Right cardiac atrium (tissue), 5 donors: ENCODE measurements at regions not wholly inside any gene's neighbourhood (a gene's known extent, or its start where the extent isn't known, plus 50 kb on each side); places are given as distances from the start of the nearest gene placed in this dataset.
"Not testable (repeated sequence)": the region's sequence is repeated elsewhere in the genome, so short reads cannot be mapped to it uniquely, and the experiment has no call there.

Experiments used
- ATAC-seq, 2 donors: fragments of 200-7000 bp; cut with Tn5 transposase; one replicate each; pipeline versions ENCODE4 v1.8.0 to v1.9.1; 2020; ENCODE audit warnings: moderate library complexity in 2 of 2, mild to moderate bottlenecking in 1 of 2
- DNase-seq, 3 donors: peaks; one replicate each; pipeline ENCODE4 v3.0.0-alpha.2; 2020
- H3K27ac ChIP-seq: one replicate; pipeline ENCODE4 v1.5.1; 2013; ENCODE audit warnings: mild to moderate bottlenecking, low read length, control low read depth, moderate library complexity
- H3K27me3 ChIP-seq: one replicate; pipeline ENCODE4 v1.6.1; 2013; ENCODE audit not compliant: control insufficient read depth, insufficient read depth
- H3K4me1 ChIP-seq: one replicate; pipeline ENCODE4 v1.6.1; 2013; ENCODE audit warnings: low read length; ENCODE audit not compliant: control insufficient read depth, insufficient read depth
- H3K4me3 ChIP-seq: one replicate; pipeline ENCODE4 v1.5.1; 2013; ENCODE audit warnings: low read length, control low read depth
- H3K9me3 ChIP-seq: one replicate; pipeline ENCODE4 v1.6.1; 2013; ENCODE audit warnings: low read length; ENCODE audit not compliant: control insufficient read depth
- WGBS: extraction: QIAGEN DNeasy Blood & Tissue Kit; methylation state at CpG from one replicate; pipeline ENCODE4 v1.1.7; 2013; 5-methylcytosine and 5-hydroxymethylcytosine counted together
- intact Hi-C, 4 donors: fragments of 100-400 bp; cut with DNase I; formaldehyde crosslinking; loops; one replicate each; pipeline versions ENCODE4 v1.11.0 to v1.14.0; 2022 to 2023
- donor health status: healthy with polysubstance abuse.
- donor health status: DM: no; HTN: yes; CAD: no.
- donor health status: DM: no; HTN: no; CAD: no.
- donor health status: DM: no; HTN: yes; CAD: no; lungs with severe emphysema.
- donor health status: DM: yes; HTN: yes; CAD: no.

GRCh38 chr5:84480873-84481637 is 96.4 kb upstream of the EDIL3 start:
- Histone ChIP-seq H3K27me3 (no peaks in the 10 kb centered on the region), H3K4me3 (no peak overlapping the region), H3K27ac (no peak overlapping the region), H3K4me1 (no peaks in the 10 kb centered on the region), H3K9me3 (no peaks in the 10 kb centered on the region)
- DNase-seq (no peak), ATAC-seq (no peak)
- 51% methylated on average over 5 of the region's 5 CpGs for WGBS
- intact Hi-C loops: no loop called here

DNA sequence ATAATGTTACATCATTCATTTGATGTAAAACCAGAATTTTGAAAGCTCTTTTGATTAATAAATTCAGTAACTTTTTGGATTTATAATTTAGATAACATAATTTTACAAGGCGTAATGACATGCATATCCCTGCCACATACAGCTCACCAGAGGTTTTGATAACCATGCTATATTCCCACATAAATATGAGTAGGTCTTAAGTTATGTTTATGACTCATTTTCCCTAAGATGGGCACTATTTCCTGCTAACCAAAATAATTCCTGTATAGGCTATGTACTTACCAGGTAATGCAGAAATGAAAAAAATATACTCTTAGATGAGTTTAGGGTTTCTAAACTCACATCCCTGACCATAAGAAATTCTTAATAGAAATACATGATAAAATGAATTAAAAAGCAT is 93.9 kb upstream of the EDIL3 start:
- DNase-seq (no peak), ATAC-seq (no peak)
- no peak overlapping the region for H3K4me3 ChIP-seq
- no peak overlapping the region for H3K27ac ChIP-seq
- H3K9me3 ChIP-seq: no peaks in the 10 kb centered on the region
- no peaks in the 10 kb centered on the region for H3K27me3 ChIP-seq
- WGBS: 86% methylated on average over 1 of the region's 1 CpG
- H3K4me1 ChIP-seq: no peaks in the 10 kb centered on the region
- intact Hi-C loops: no loop called here

DNA sequence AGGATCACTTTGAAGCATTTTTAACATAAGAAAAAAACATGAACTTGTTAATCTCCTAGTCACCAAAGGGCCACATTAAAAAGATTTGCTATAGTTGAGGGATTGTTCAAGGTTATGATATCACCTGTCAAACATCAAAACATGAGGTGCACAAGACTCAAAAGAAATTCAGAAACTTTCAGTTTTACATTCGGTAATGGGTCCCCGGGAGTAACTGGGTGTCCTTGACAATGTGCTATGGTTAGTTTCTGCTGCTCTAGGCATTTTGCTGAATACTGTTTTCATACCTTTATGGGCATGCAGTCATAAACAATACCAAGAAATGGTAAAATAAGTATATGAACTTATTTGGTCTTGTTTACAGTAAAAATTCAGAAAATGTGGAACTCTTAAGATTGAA is 92.8 kb upstream of the EDIL3 start:
- H3K27me3 ChIP-seq: no peaks in the 10 kb centered on the region
- H3K4me1 ChIP-seq: no peaks in the 10 kb centered on the region
- 85% methylated on average over 2 of the region's 2 CpGs for WGBS
- no peak for DNase-seq
- no peak for ATAC-seq
- intact Hi-C loops: no loop called here
- H3K4me3 ChIP-seq: no peak overlapping the region
- H3K9me3 ChIP-seq: no peaks in the 10 kb centered on the region
- no peak overlapping the region for H3K27ac ChIP-seq

DNA sequence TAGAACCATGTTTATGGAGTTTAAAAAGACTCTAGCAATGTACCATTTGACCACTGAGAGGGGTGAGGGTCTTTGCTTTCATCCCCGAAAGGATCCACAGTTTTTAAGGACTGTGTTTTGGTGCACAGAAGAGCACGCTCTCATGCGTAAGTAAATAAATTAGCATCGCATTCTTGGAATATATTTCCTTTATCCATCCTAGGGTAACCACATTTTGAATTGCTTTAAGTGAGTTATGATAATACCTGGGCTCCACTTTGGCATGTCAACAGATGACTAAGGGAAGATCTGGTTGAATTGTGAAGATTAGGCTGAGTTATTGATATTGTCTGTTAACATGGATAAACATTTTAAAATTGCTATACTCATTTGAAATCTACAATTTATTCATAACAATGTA is 89.4 kb upstream of the EDIL3 start:
- ATAC-seq: no peak

GRCh38 chr5:84453405-84453804 is 68.7 kb upstream of the EDIL3 start:
- no peaks in the 10 kb centered on the region for H3K27me3 ChIP-seq
- no peak for DNase-seq
- intact Hi-C loops: no loop called here
- H3K4me3 ChIP-seq: no peak overlapping the region
- no peaks in the 10 kb centered on the region for H3K9me3 ChIP-seq
- ATAC-seq: no peak
- no peak overlapping the region for H3K27ac ChIP-seq
- no peaks in the 10 kb centered on the region for H3K4me1 ChIP-seq

More for the DNA sequence above, 89.4 kb upstream of the EDIL3 start:
- DNase-seq: no peak
- H3K4me3 ChIP-seq: no peak overlapping the region
- no peaks in the 10 kb centered on the region for H3K27me3 ChIP-seq
- no peak overlapping the region for H3K27ac ChIP-seq
- intact Hi-C loops: no loop called here
- no peaks in the 10 kb centered on the region for H3K4me1 ChIP-seq
- WGBS: 97% methylated on average over 4 of the region's 4 CpGs
- no peaks in the 10 kb centered on the region for H3K9me3 ChIP-seq

DNA sequence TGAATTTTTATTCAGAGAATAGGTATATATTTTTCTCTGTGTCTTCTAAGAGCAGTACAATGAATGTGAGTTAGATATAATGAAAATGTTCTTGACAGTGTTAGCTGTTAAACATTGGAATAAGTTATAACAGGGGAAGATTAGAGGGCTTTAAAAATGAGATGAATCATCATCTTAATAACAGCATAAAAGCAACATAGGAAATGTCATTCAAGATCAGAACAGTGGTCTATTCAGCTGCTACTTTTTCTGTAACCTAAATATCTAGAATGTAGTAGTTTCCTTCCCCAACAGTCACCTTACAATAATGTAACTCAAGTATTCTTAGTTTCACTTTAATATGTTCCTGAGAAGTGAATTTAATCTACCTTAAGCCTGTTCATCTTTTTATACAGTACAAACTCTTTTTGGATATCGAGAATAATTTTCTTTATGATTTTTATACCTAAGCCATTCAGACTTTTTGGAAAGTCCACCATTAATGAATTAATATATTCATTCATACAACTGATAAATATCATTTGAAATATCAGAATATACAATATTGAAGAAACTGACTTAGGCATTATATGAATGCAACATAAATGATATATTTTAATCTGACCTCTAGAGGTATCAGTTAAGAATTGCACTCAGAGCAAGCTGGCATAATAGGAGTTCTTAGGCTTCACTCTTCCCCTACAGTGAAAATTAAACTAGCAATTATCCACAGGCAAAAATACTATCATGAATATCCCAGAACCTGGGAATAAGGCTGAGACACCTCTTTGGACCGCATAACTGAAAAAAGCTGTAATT is 66.1 kb upstream of the EDIL3 start:
- H3K4me1 ChIP-seq: no peaks in the 10 kb centered on the region
- H3K27ac ChIP-seq: no peak overlapping the region
- ATAC-seq: no peak
- no peaks in the 10 kb centered on the region for H3K27me3 ChIP-seq
- DNase-seq: no peak
- no peak overlapping the region for H3K4me3 ChIP-seq
- no peaks in the 10 kb centered on the region for H3K9me3 ChIP-seq
- intact Hi-C loops: no loop called here
- WGBS: 91% methylated on average over 2 of the region's 2 CpGs

- 69% methylated on average over 2 of the region's 2 CpGs for WGBS
- H3K27ac ChIP-seq: no peak overlapping the region
- H3K4me3 ChIP-seq: no peak overlapping the region
- no peaks in the 10 kb centered on the region for H3K9me3 ChIP-seq
- H3K4me1 ChIP-seq: no peaks in the 10 kb centered on the region
- ATAC-seq (no peak), DNase-seq (no peak)
- intact Hi-C loops: no loop called here
- H3K27me3 ChIP-seq: no peaks in the 10 kb centered on the region
Measured at GRCh38 chr5:84445049-84445685, 60.5 kb upstream of the EDIL3 start.

DNA sequence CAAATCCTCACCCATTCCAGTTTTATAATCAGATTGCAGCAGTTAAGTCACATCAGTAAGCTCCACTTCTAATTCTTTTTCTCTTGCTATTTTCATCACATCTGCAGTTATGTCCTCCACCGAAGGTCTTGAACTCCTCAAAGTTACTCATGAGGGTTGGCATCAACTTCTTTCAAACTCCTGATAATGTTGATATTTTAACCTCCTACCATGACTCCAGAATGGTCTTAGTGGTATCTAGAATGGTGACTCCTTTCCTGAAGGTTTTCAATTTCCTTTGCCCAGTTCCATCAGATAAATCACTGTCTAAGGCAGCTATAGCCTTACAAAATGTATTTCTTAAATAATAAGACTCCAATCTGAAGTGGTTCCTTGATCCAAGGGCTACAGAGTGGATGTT is 53.8 kb upstream of the EDIL3 start:
- Histone ChIP-seq H3K4me3 (no peak overlapping the region), H3K9me3 (no peaks in the 10 kb centered on the region), H3K4me1 (no peaks in the 10 kb centered on the region), H3K27me3 (no peaks in the 10 kb centered on the region), H3K27ac (no peak overlapping the region)
- ATAC-seq (no peak), DNase-seq (no peak)
- 84% methylated on average over 1 of the region's 1 CpG for WGBS
- intact Hi-C loops: no loop called here

DNA sequence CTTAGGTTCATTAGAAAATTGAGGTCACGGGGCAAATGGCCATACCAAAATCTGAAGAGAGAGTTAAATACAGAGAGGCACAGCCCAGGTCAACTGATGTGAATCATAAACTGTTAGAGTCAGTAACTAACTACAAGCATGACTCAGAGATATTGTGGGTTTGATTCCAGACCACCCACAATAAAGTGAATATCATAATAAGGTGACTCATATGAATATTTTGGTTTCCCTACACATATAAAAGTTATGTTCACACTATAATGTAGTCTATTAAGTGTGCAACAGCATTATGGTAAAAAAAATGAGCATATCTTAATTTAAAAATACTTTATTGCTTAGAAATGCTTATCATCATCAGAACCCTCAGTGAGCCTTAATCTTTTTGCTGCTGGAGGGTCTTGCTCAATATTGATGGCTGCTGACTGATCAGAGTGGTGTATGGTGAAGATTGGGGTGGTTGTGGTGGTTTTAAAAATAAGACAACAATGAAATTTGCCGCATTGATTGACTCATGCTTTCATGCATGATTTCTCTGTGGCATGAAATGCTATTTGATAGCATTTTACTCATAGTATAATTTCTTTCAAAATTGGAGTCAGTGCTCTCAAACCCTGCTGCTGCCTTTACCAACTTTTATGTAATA is 53.1 kb upstream of the EDIL3 start:
- Histone ChIP-seq H3K9me3 (no peaks in the 10 kb centered on the region), H3K27ac (no peak overlapping the region), H3K4me1 (no peaks in the 10 kb centered on the region), H3K27me3 (no peaks in the 10 kb centered on the region), H3K4me3 (no peak overlapping the region)
- ATAC-seq (no peak), DNase-seq (no peak)
- intact Hi-C loops: no loop called here
- 91% methylated on average over 2 of the region's 2 CpGs for WGBS

- no peak for DNase-seq
- Histone ChIP-seq H3K27me3 (no peaks in the 10 kb centered on the region), H3K27ac (no peak overlapping the region), H3K4me1 (no peaks in the 10 kb centered on the region), H3K9me3 (no peaks in the 10 kb centered on the region), H3K4me3 (no peak overlapping the region)
- no peak for ATAC-seq
- WGBS: 73% methylated on average over 1 of the region's 1 CpG
- intact Hi-C loops: no loop called here
Measured at GRCh38 chr5:84436866-84437265, 52.2 kb upstream of the EDIL3 start.

DNA sequence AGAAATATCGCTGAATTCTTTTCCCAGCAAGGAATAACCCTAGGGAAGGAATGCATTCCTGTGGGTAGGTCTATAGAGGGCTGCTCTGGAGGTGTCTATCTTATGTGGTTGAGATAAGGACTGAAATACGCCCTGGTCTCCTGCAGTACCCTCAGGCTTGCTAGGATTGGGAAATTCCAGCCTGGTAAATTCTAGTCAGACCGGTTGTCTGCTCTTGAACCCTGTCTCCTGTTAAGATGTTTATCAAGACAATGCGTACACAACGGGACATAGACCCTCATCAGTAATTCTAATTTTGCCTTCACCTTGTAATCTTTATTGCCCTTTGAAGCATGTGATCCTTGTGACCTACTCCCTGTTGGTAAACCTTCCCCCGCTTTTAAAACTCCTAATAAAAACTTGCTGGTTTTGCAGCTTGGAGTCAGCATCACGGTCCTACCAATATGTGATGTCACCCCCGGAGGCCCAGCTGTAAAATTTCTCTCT is 51.2 kb upstream of the EDIL3 start:
- H3K27ac ChIP-seq, intact Hi-C loops, H3K9me3 ChIP-seq, H3K27me3 ChIP-seq, H3K4me1 ChIP-seq, ATAC-seq, H3K4me3 ChIP-seq, DNase-seq: not testable (repeated sequence)
- WGBS: 74% methylated on average over 8 of the region's 8 CpGs
